ENCODE measurements at regions not wholly inside any gene's neighbourhood (a gene's known extent, or its start where the extent isn't known, plus 50 kb on each side); places are given as distances from the start of the nearest gene placed in this dataset.

- Histone ChIP-seq H3K9me3 (ENCODE audit: severe bottlenecking) (no peaks in the 10 kb centered on the region), H3K4me3 (ENCODE audit: low read depth, low read length) (peak overlapping the region; percentile 50), H3K27ac (peak overlapping the region; percentile 86), H3K27me3 (ENCODE audit: insufficient read depth, low read depth, severe bottlenecking) (no peaks in the 10 kb centered on the region), H3K36me3 (no peaks in the 10 kb centered on the region)
- no peak for TF ChIP-seq CTCF (IDR thresholded peaks at IDR 0.05; ENCODE audit: low read depth, low read length)
- peak; percentile 57 for DNase-seq
Observed at GRCh38 chr16:51759329-51759728, 608.3 kb upstream of the SALL1 start.

GRCh38 chr16:51757921-51758479, 606.9 kb upstream of the SALL1 start:
- no peaks in the 10 kb centered on the region for H3K9me3 ChIP-seq (ENCODE audit: severe bottlenecking)

GRCh38 chr16:51757505-51757904, 606.4 kb upstream of the SALL1 start:
- Histone ChIP-seq H3K27ac (peak overlapping the region; percentile 79), H3K4me3 (ENCODE audit: low read depth, low read length) (no peak overlapping the region), H3K36me3 (no peaks in the 10 kb centered on the region), H3K27me3 (ENCODE audit: insufficient read depth, low read depth, severe bottlenecking) (no peaks in the 10 kb centered on the region), H3K9me3 (ENCODE audit: severe bottlenecking) (no peaks in the 10 kb centered on the region)
- no peak for TF ChIP-seq CTCF (IDR thresholded peaks at IDR 0.05; ENCODE audit: low read depth, low read length)
- peak; percentile 66 for DNase-seq

More at GRCh38 chr16:51757921-51758479, 606.9 kb upstream of the SALL1 start:
- H3K27me3 ChIP-seq (ENCODE audit: insufficient read depth, low read depth, severe bottlenecking), result no peaks in the 10 kb centered on the region
- no peak overlapping the region for H3K4me3 ChIP-seq (ENCODE audit: low read depth, low read length)
- no peak for DNase-seq
- H3K36me3 ChIP-seq, result no peaks in the 10 kb centered on the region
- TF ChIP-seq CTCF (IDR thresholded peaks at IDR 0.05; ENCODE audit: low read depth, low read length), result no peak
- H3K27ac ChIP-seq, result peak overlapping the region; percentile 86

GRCh38 chr16:51757124-51757470, 606.0 kb upstream of the SALL1 start:
- Histone ChIP-seq H3K4me3 (ENCODE audit: low read depth, low read length) (no peak overlapping the region), H3K27me3 (ENCODE audit: insufficient read depth, low read depth, severe bottlenecking) (no peaks in the 10 kb centered on the region), H3K27ac (peak overlapping the region; percentile 79), H3K36me3 (no peaks in the 10 kb centered on the region), H3K9me3 (ENCODE audit: severe bottlenecking) (no peaks in the 10 kb centered on the region)
- DNase-seq, result peak; percentile 42
- no peak for TF ChIP-seq CTCF (IDR thresholded peaks at IDR 0.05; ENCODE audit: low read depth, low read length)

- no peaks in the 10 kb centered on the region for H3K27me3 ChIP-seq (ENCODE audit: insufficient read depth, low read depth, severe bottlenecking)
- H3K9me3 ChIP-seq (ENCODE audit: severe bottlenecking), result no peaks in the 10 kb centered on the region
- H3K27ac ChIP-seq, result peak overlapping the region; percentile 79
- DNase-seq, result peak; percentile 38
- H3K4me3 ChIP-seq (ENCODE audit: low read depth, low read length), result no peak overlapping the region
- H3K36me3 ChIP-seq, result no peaks in the 10 kb centered on the region
- peak; percentile 24; the same call in 1 of the 2 replicates for TF ChIP-seq CTCF (IDR thresholded peaks at IDR 0.05; ENCODE audit: low read depth, low read length)
Observed at GRCh38 chr16:51756447-51757123, 605.5 kb upstream of the SALL1 start.
